Upper lobe of left lung (tissue), 4 donors: ENCODE measurements at regions not wholly inside any gene's neighbourhood (a gene's known extent, or its start where the extent isn't known, plus 50 kb on each side); places are given as distances from the start of the nearest gene placed in this dataset.

Experiments used
- CTCF ChIP-seq, 6 experiments: fragments of 450-650 bp in 4 of 6; fragments of 200-600 bp in 2 of 6; sonication (generic) in 2 of 6; IDR thresholded peaks; one replicate each; pipeline ENCODE4 v1.5.1; 2016 to 2019; ENCODE audit warnings: antibody characterized with exemption in 6 of 6
- EP300 ChIP-seq, 4 donors: sonication (generic); formaldehyde crosslinking; IDR thresholded peaks; one replicate each; pipeline ENCODE4 v1.5.1; 2017; ENCODE audit warnings: antibody characterized with exemption in 4 of 4, control low read depth in 2 of 4
- POLR2A ChIP-seq, 4 donors: fragments of 450-650 bp; IDR thresholded peaks; one replicate each; pipeline ENCODE4 v1.5.1; 2016 to 2017; ENCODE audit warnings: antibody characterized with exemption in 4 of 4, mild to moderate bottlenecking in 2 of 4
- POLR2AphosphoS5 ChIP-seq, 2 donors: sonication (generic); formaldehyde crosslinking; IDR thresholded peaks; one replicate each; pipeline ENCODE4 v1.5.1; 2017; ENCODE audit warnings: antibody characterized with exemption in 2 of 2

GRCh38 chr1:219759095-219759494, 146.2 kb upstream of the ZC3H11B start:
- TF ChIP-seq CTCF (IDR thresholded peaks at IDR 0.05) (no peak), POLR2AphosphoS5 (IDR thresholded peaks at IDR 0.05) (no peak), EP300 (IDR thresholded peaks at IDR 0.05) (no peak), POLR2A (IDR thresholded peaks at IDR 0.05) (no peak)
